Activated CD4-positive, alpha-beta memory T cell treated with anti-CD3 and anti-CD28 coated beads for 36 hours (primary cell): ENCODE measurements at regions not wholly inside any gene's neighbourhood (a gene's known extent, or its start where the extent isn't known, plus 50 kb on each side); places are given as distances from the start of the nearest gene placed in this dataset.

Experiments
- CTCF ChIA-PET: fragments of 350-600 bp; sonication (Branson Sonifier 250); formaldehyde crosslinking; loops from one replicate; lab custom pipeline; 2021; ENCODE audit warnings: antibody characterized with exemption, inconsistent platforms; lab: Charles Lee
- POLR2A ChIA-PET: fragments of 350-600 bp; sonication (Branson Sonifier 250); formaldehyde crosslinking; loops from one replicate; lab custom pipeline; 2021; ENCODE audit warnings: antibody characterized with exemption; lab: Charles Lee
- DNase-seq: peaks from one replicate; pipeline ENCODE4 v3.0.0-alpha.2; 2020
- H3K27ac Mint-ChIP-seq: one replicate; pipeline ENCODE4 v1.8.0; 2021; ENCODE audit warnings: mixed read lengths
- H3K27me3 Mint-ChIP-seq: one replicate; pipeline ENCODE4 v1.8.0; 2021; ENCODE audit warnings: mixed read lengths
- H3K36me3 Mint-ChIP-seq: one replicate; pipeline ENCODE4 v1.8.0; 2021; ENCODE audit warnings: mixed read lengths
- H3K4me1 Mint-ChIP-seq: one replicate; pipeline ENCODE4 v1.8.0; 2021; ENCODE audit warnings: low read depth, mixed read lengths
- H3K4me3 Mint-ChIP-seq: one replicate; pipeline ENCODE4 v1.8.0; 2021; ENCODE audit warnings: mild to moderate bottlenecking, mixed read lengths
- H3K9me3 Mint-ChIP-seq: one replicate; pipeline ENCODE4 v1.8.0; 2021; ENCODE audit warnings: mixed read lengths
- intact Hi-C: fragments of 100-400 bp; cut with micrococcal nuclease; formaldehyde crosslinking; loops from one replicate; pipeline ENCODE4 v1.15.1; 2023

- Mint-ChIP-seq H3K27me3 (no peaks in the 10 kb centered on the region), H3K36me3 (no peaks in the 10 kb centered on the region), H3K9me3 (peaks cover 5% of the 10 kb centered on the region), H3K4me3 (no peak overlapping the region), H3K27ac (no peak overlapping the region), H3K4me1 (no peaks in the 10 kb centered on the region)
- CTCF ChIA-PET, result no interaction called here
- DNase-seq, result no peak
- intact Hi-C loops, result no loop called here
- POLR2A ChIA-PET, result no interaction called here
Measured at GRCh38 chr16:5326395-5326794, 228.8 kb upstream of the EEF2KMT start.

DNA sequence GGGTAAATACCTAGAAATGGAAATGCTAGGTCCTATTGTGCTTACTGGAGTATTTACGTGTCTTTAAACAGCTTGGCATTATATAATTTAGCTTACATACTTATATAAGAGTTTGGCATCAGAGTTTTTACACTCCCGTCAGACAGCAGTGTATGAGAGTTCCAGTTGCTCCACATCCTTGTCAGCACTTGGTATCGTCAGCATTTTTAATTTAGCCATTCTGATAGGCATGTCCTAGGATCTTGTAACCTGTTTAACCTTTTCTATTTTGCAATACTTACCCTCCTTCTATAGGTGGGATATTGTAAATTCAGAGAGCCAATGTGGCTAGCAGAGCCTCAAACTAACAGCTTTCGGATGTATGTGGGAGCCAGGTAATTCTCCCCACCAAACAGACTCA lies 228.3 kb upstream of the EEF2KMT start:
- Mint-ChIP-seq H3K27ac (no peak overlapping the region), H3K36me3 (no peaks in the 10 kb centered on the region), H3K4me3 (no peak overlapping the region), H3K27me3 (no peaks in the 10 kb centered on the region), H3K4me1 (no peaks in the 10 kb centered on the region), H3K9me3 (peaks cover 2% of the 10 kb centered on the region)
- ChIA-PET POLR2A (no interaction called here), CTCF (no interaction called here)
- DNase-seq, result no peak
- intact Hi-C loops, result no loop called here

DNA sequence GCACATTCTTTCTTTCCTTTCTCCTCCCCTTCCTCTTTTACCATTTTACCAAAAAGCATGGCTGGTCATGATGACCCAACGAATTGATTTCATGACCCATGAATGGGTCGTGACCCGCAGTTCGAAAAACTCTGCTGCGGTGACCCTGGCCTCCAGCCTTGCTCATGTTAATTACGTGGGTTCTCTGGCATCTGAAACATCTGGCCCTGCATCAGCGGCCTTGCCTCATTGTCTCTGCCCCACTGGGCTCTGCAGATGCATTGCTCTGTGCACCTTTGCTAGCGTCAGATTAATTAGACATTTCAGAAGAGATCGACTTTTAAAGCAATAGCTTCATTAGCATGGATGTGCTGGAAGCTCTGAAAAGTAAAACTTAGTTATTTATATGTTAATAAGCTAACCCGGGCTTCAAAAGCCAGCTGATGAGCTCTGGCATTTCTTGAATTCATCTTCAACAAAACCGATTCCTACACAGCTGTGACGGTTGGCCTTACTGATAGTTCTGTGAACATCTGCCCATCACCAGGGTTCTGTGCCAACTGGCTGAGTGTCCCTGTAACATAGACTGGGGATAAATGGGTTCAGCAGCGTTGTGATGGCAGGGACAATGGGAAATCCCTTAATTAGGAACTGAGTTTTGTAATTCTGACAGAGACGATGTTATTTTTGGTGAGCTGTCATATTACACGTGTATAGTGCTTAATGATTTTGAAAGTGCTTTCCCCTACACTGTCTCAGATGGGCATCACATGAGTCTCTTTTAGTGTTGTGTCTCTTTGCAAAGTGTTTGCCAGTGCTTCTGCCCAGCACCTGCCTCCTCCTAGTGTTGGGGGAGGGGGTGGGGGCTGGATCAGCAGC lies 225.9 kb upstream of the EEF2KMT start:
- Mint-ChIP-seq H3K27me3 (no peaks in the 10 kb centered on the region), H3K4me1 (no peaks in the 10 kb centered on the region), H3K36me3 (no peaks in the 10 kb centered on the region), H3K27ac (no peak overlapping the region), H3K9me3 (no peaks in the 10 kb centered on the region), H3K4me3 (no peak overlapping the region)
- ChIA-PET CTCF (no interaction called here), POLR2A (no interaction called here)
- no peak for DNase-seq
- intact Hi-C loops, result no loop called here

GRCh38 chr16:5321930-5322329 lies 224.3 kb upstream of the EEF2KMT start:
- H3K4me1 Mint-ChIP-seq, result no peaks in the 10 kb centered on the region
- no peak for DNase-seq
- POLR2A ChIA-PET, result no interaction called here
- no peak overlapping the region for H3K4me3 Mint-ChIP-seq
- CTCF ChIA-PET, result no interaction called here
- no peak overlapping the region for H3K27ac Mint-ChIP-seq
- intact Hi-C loops, result no loop called here
- H3K36me3 Mint-ChIP-seq, result no peaks in the 10 kb centered on the region
- no peaks in the 10 kb centered on the region for H3K9me3 Mint-ChIP-seq
- H3K27me3 Mint-ChIP-seq, result no peaks in the 10 kb centered on the region

DNA sequence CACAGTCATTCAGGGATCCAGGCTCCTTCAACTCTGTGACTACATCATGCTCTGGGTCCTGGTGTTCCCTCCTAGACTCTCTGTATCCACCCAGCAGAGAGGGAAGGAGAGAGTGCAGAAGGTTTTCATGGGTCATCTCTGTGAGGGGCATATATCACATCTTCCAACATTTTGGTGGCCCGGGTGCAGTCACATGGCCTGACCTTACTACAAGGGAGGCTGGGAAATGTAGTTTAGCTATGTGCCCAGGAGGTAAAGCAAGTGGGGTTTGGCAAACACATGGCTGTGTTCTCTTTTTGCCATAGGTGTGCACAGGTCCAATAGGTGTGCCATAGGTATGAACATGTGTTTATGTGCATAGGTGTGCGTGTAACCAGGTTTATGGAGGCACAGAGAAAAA lies 222.2 kb upstream of the EEF2KMT start:
- no peak overlapping the region for H3K4me3 Mint-ChIP-seq
- no peaks in the 10 kb centered on the region for H3K36me3 Mint-ChIP-seq
- H3K4me1 Mint-ChIP-seq, result no peaks in the 10 kb centered on the region
- ChIA-PET POLR2A (no interaction called here), CTCF (no interaction called here)
- intact Hi-C loops, result no loop called here
- no peaks in the 10 kb centered on the region for H3K9me3 Mint-ChIP-seq
- no peak overlapping the region for H3K27ac Mint-ChIP-seq
- no peak for DNase-seq
- H3K27me3 Mint-ChIP-seq, result no peaks in the 10 kb centered on the region

DNA sequence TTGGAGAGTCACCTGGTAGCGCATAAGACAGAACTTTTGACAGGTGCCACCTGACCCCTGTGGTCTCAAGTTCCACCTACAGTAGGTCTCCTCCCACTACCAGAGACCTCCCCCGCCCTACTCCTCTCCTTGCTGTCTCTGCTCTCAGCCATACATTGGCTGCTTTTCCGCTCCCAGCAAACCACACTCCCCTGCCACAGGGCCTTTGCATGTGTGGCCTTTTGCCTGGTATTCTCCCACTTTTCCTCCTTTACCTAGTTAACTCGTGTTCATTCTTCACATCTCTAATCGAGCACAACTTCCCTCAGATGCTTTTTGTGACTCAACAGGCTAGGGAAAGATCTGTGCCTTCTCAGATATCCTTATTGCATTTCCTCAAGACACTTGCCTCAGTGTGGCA lies 218.3 kb upstream of the EEF2KMT start:
- Mint-ChIP-seq H3K36me3 (no peaks in the 10 kb centered on the region), H3K4me1 (no peaks in the 10 kb centered on the region), H3K27me3 (peaks cover 5% of the 10 kb centered on the region), H3K4me3 (no peak overlapping the region), H3K27ac (no peak overlapping the region), H3K9me3 (no peaks in the 10 kb centered on the region)
- CTCF ChIA-PET, result no interaction called here
- intact Hi-C loops, result no loop called here
- DNase-seq, result no peak
- POLR2A ChIA-PET, result no interaction called here

DNA sequence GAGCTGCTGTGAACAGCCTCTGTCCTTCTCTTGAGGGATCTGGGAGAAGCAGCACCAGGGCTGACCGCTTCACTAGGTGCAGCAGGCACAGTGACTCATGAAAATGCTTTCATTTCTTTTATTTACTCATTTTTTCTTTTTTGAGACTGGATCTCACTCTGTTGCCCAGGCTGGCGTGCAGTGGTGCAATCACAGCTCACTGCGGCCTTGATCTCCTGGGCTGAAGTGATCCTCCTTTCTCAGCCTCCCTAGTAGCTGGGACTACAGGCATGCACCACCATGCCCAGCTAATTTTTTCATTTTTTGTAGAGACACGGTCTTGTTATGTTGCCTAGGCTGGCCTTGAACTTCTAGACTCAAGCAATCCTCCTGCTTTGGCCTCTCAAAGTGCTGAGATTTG lies 216.8 kb upstream of the EEF2KMT start:
- DNase-seq, result no peak

GRCh38 chr16:5309946-5310611 lies 212.5 kb upstream of the EEF2KMT start:
- CTCF ChIA-PET, result no interaction called here
- DNase-seq, result no peak
- intact Hi-C loops, result no loop called here
- POLR2A ChIA-PET, result no interaction called here
- Mint-ChIP-seq H3K4me1 (no peaks in the 10 kb centered on the region), H3K4me3 (no peak overlapping the region), H3K9me3 (peaks cover 3% of the 10 kb centered on the region), H3K36me3 (no peaks in the 10 kb centered on the region), H3K27ac (no peak overlapping the region), H3K27me3 (peaks cover 8% of the 10 kb centered on the region)

More for the DNA sequence above, 216.8 kb upstream of the EEF2KMT start:
- ChIA-PET CTCF (no interaction called here), POLR2A (no interaction called here)
- Mint-ChIP-seq H3K4me1 (no peaks in the 10 kb centered on the region), H3K27me3 (peaks cover 5% of the 10 kb centered on the region), H3K36me3 (no peaks in the 10 kb centered on the region), H3K4me3 (no peak overlapping the region), H3K27ac (no peak overlapping the region), H3K9me3 (no peaks in the 10 kb centered on the region)
- intact Hi-C loops, result no loop called here

GRCh38 chr16:5305023-5305422 lies 207.4 kb upstream of the EEF2KMT start:
- Mint-ChIP-seq H3K9me3 (peaks cover 11% of the 10 kb centered on the region), H3K4me1 (no peaks in the 10 kb centered on the region), H3K27ac (no peak overlapping the region), H3K4me3 (no peak overlapping the region), H3K36me3 (peaks cover 1% of the 10 kb centered on the region), H3K27me3 (peaks cover 5% of the 10 kb centered on the region)
- no peak for DNase-seq
- intact Hi-C loops, result no loop called here
- ChIA-PET POLR2A (no interaction called here), CTCF (no interaction called here)

DNA sequence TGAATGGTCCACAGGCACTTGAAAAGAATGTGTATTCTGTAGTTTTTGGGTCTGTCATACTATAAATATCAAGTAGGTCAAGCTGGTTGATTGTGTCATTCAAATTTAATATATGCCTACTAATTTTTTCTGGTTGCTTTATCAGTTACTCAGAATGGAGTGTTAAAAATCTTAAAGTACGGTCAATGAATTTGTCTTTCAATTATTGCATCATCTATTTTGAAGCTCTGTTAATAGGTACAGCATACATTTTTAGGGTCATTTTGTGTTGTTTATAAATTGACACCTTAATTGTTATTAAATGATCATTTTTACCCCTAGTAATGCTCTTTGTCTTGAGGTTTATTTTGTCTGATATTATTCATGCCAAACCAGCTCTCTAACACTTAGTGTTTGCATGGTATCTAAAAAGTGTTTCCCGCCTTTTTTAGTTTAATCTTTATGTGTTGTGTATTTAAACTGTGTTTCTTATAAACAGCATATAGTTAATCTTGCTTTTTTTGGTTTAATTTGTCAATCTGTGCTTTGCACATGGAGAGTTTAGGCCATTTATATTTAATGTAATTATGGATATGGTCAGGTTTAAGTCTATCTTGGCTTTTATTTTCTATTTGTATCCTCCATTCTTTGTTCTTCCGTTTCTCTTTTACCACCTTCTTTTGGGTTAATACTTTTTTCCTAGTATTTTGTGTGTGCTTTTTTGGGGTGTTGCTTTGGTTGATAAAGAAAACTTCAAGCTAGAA lies 204.9 kb upstream of the EEF2KMT start:
- intact Hi-C loops, result no loop called here
- H3K4me1 Mint-ChIP-seq, result no peaks in the 10 kb centered on the region
- H3K36me3 Mint-ChIP-seq, result peaks cover 1% of the 10 kb centered on the region
- no peak for DNase-seq
- peaks cover 8% of the 10 kb centered on the region for H3K9me3 Mint-ChIP-seq
- H3K27ac Mint-ChIP-seq, result no peak overlapping the region
- H3K27me3 Mint-ChIP-seq, result peaks cover 5% of the 10 kb centered on the region
- POLR2A ChIA-PET, result no interaction called here
- no peak overlapping the region for H3K4me3 Mint-ChIP-seq
- CTCF ChIA-PET, result no interaction called here

- DNase-seq, result no peak
- ChIA-PET CTCF (no interaction called here), POLR2A (no interaction called here)
- intact Hi-C loops, result no loop called here
- Mint-ChIP-seq H3K27me3 (peaks cover 4% of the 10 kb centered on the region), H3K9me3 (peaks cover 8% of the 10 kb centered on the region), H3K4me3 (no peak overlapping the region), H3K27ac (no peak overlapping the region), H3K36me3 (peaks cover 1% of the 10 kb centered on the region), H3K4me1 (no peaks in the 10 kb centered on the region)
Measured at GRCh38 chr16:5298202-5298601, 200.6 kb upstream of the EEF2KMT start.

- intact Hi-C loops, result no loop called here
- ChIA-PET CTCF (interaction anchor here (0.6 to 0.7 kb wide), 2 partner anchors 414 to 432 kb away, joined by 3 to 4 read pairs; no protein-coding TSS in a partner anchor), POLR2A (interaction anchor here (0.6 kb wide), 1 partner anchor 961 kb away, joined by 3 read pairs; no protein-coding TSS in a partner anchor)
- Mint-ChIP-seq H3K27ac (no peak overlapping the region), H3K4me3 (no peak overlapping the region), H3K4me1 (no peaks in the 10 kb centered on the region), H3K9me3 (no peaks in the 10 kb centered on the region), H3K36me3 (no peaks in the 10 kb centered on the region), H3K27me3 (peaks cover 2% of the 10 kb centered on the region)
- DNase-seq, result no peak
Measured at GRCh38 chr16:5296176-5296575, 198.6 kb upstream of the EEF2KMT start.
